ENCODE measurements at regions not wholly inside any gene's neighbourhood (a gene's known extent, or its start where the extent isn't known, plus 50 kb on each side); places are given as distances from the start of the nearest gene placed in this dataset.
"Not testable (repeated sequence)": the region's sequence is repeated elsewhere in the genome, so short reads cannot be mapped to it uniquely, and the experiment has no call there.

GRCh38 chr2:66170744-66171330 lies 264.1 kb upstream of the MEIS1 start:
- H3K27ac ChIP-seq (ENCODE audit: low read depth in 2 of 2, low read length in 1 of 2): no peak overlapping the region
- no peaks in the 10 kb centered on the region for H3K36me3 ChIP-seq (ENCODE audit: control insufficient read depth in 2 of 2, insufficient read depth in 2 of 2, low read length in 1 of 2)
- WGBS, 2 donors: 65 to 68% methylated on average over 6 of the region's 6 CpGs
- H3K27me3 ChIP-seq (ENCODE audit: control insufficient read depth in 1 of 2, insufficient read depth in 2 of 2, low read length in 2 of 2): no peaks in the 10 kb centered on the region
- H3K9me3 ChIP-seq (ENCODE audit: control insufficient read depth in 2 of 2, insufficient read depth in 1 of 2, low read depth in 1 of 2, low read length in 1 of 2): no peaks in the 10 kb centered on the region
- no peaks in the 10 kb centered on the region for H3K4me1 ChIP-seq (ENCODE audit: control insufficient read depth in 2 of 2, insufficient read depth in 2 of 2, low read length in 1 of 2)
- H3K4me3 ChIP-seq (ENCODE audit: low read depth in 1 of 2, low read length in 2 of 2): no peak overlapping the region

DNA sequence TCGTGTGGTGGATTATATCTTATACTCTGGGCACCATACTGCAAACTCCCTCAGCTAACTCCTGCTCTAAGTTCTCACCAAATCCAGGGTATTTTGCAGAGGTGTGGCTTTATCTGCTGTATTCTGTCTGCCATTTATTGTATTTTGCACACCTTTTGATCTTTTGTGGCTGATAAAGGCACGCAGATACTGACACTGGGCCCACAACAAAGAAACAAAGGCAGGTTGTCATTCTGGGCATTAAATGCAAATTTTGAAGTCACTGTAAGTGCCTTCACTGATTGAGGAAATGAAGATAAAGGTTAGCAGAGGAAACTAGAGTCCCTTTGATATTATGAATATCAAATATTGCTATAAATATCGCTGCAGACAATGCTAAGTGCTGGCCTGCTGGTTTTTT lies 265.8 kb upstream of the MEIS1 start:
- no peaks in the 10 kb centered on the region for H3K4me1 ChIP-seq (ENCODE audit: control insufficient read depth in 2 of 2, insufficient read depth in 2 of 2, low read length in 1 of 2)
- no peak overlapping the region for H3K27ac ChIP-seq (ENCODE audit: low read depth in 2 of 2, low read length in 1 of 2)
- H3K27me3 ChIP-seq (ENCODE audit: control insufficient read depth in 1 of 2, insufficient read depth in 2 of 2, low read length in 2 of 2): no peaks in the 10 kb centered on the region
- WGBS, 2 donors: 77 to 81% methylated on average over 3 of the region's 3 CpGs
- H3K4me3 ChIP-seq (ENCODE audit: low read depth in 1 of 2, low read length in 2 of 2): no peak overlapping the region
- no peaks in the 10 kb centered on the region for H3K36me3 ChIP-seq (ENCODE audit: control insufficient read depth in 2 of 2, insufficient read depth in 2 of 2, low read length in 1 of 2)
- no peaks in the 10 kb centered on the region for H3K9me3 ChIP-seq (ENCODE audit: control insufficient read depth in 2 of 2, insufficient read depth in 1 of 2, low read depth in 1 of 2, low read length in 1 of 2)

- Histone ChIP-seq H3K4me1 (ENCODE audit: control insufficient read depth in 2 of 2, insufficient read depth in 2 of 2, low read length in 1 of 2) (no peaks in the 10 kb centered on the region), H3K27ac (ENCODE audit: low read depth in 2 of 2, low read length in 1 of 2) (no peak overlapping the region), H3K4me3 (ENCODE audit: low read depth in 1 of 2, low read length in 2 of 2) (no peak overlapping the region), H3K27me3 (ENCODE audit: control insufficient read depth in 1 of 2, insufficient read depth in 2 of 2, low read length in 2 of 2) (no peaks in the 10 kb centered on the region), H3K9me3 (ENCODE audit: control insufficient read depth in 2 of 2, insufficient read depth in 1 of 2, low read depth in 1 of 2, low read length in 1 of 2) (no peaks in the 10 kb centered on the region), H3K36me3 (ENCODE audit: control insufficient read depth in 2 of 2, insufficient read depth in 2 of 2, low read length in 1 of 2) (no peaks in the 10 kb centered on the region)
- 85 to 86% methylated on average over 4 of the region's 4 CpGs for WGBS, 2 donors
These were observed 270.5 kb upstream of the MEIS1 start for GRCh38 chr2:66164470-66164869.

GRCh38 chr2:66156171-66156570 lies 278.8 kb upstream of the MEIS1 start:
- Histone ChIP-seq H3K9me3 (ENCODE audit: control insufficient read depth in 2 of 2, insufficient read depth in 1 of 2, low read depth in 1 of 2, low read length in 1 of 2) (peaks cover 0 to 4% of the 10 kb centered on the region in 2 donors), H3K27me3 (ENCODE audit: control insufficient read depth in 1 of 2, insufficient read depth in 2 of 2, low read length in 2 of 2) (no peaks in the 10 kb centered on the region), H3K27ac (ENCODE audit: low read depth in 2 of 2, low read length in 1 of 2) (no peak overlapping the region), H3K36me3 (ENCODE audit: control insufficient read depth in 2 of 2, insufficient read depth in 2 of 2, low read length in 1 of 2) (no peaks in the 10 kb centered on the region), H3K4me3 (ENCODE audit: low read depth in 1 of 2, low read length in 2 of 2) (no peak overlapping the region), H3K4me1 (ENCODE audit: control insufficient read depth in 2 of 2, insufficient read depth in 2 of 2, low read length in 1 of 2) (no peaks in the 10 kb centered on the region)
- WGBS, 2 donors: 50 to 65% methylated on average over 1 of the region's 1 CpG

DNA sequence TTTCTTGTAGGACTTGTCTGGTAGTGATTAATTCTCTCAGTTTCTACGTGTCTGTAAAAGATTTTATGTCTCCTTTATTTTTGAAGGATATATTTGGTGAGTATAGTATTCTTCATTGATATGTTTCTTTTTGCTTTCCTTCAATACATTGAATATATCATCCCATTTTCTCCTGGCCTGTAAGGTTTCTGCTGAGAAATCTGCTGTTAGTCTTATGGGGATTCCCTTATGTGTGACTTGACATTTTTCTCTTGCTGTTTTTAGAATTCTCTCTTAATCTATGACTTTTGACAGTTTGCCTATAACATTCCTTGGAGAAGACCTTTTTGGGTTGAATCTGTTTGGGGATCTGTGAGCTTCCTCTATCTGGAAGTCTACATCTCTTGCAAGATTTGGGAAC lies 281.0 kb upstream of the MEIS1 start:
- H3K4me1 ChIP-seq (ENCODE audit: control insufficient read depth in 2 of 2, insufficient read depth in 2 of 2, low read length in 1 of 2): no peaks in the 10 kb centered on the region
- no peaks in the 10 kb centered on the region for H3K36me3 ChIP-seq (ENCODE audit: control insufficient read depth in 2 of 2, insufficient read depth in 2 of 2, low read length in 1 of 2)
- no peak overlapping the region for H3K4me3 ChIP-seq (ENCODE audit: low read depth in 1 of 2, low read length in 2 of 2)
- no peak overlapping the region for H3K27ac ChIP-seq (ENCODE audit: low read depth in 2 of 2, low read length in 1 of 2)
- 68 to 69% methylated on average over 1 of the region's 1 CpG for WGBS, 2 donors
- peaks cover 0 to 4% of the 10 kb centered on the region in 2 donors for H3K9me3 ChIP-seq (ENCODE audit: control insufficient read depth in 2 of 2, insufficient read depth in 1 of 2, low read depth in 1 of 2, low read length in 1 of 2)
- no peaks in the 10 kb centered on the region for H3K27me3 ChIP-seq (ENCODE audit: control insufficient read depth in 1 of 2, insufficient read depth in 2 of 2, low read length in 2 of 2)

DNA sequence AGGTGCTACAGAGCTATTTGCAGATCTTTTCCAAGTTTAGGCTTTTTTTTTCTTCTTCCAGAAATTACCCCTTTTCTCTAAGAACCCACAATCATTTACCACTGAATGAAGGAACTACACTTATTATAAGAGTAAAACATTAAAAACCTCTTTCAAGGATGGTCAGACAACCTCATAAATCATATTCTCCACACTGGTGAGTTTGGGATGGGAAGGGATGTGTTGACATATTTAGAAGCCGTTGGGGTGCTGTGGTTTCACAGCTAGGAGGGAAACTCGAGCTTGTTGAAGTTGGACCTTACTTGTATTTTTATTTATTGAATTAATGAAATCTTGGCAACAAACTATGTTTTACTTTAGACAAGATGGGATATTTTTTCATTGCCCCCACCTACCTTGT lies 289.4 kb upstream of the MEIS1 start:
- Histone ChIP-seq H3K9me3 (ENCODE audit: control insufficient read depth in 2 of 2, insufficient read depth in 1 of 2, low read depth in 1 of 2, low read length in 1 of 2) (no peaks in the 10 kb centered on the region), H3K27ac (ENCODE audit: low read depth in 2 of 2, low read length in 1 of 2) (no peak overlapping the region), H3K36me3 (ENCODE audit: control insufficient read depth in 2 of 2, insufficient read depth in 2 of 2, low read length in 1 of 2) (no peaks in the 10 kb centered on the region), H3K4me1 (ENCODE audit: control insufficient read depth in 2 of 2, insufficient read depth in 2 of 2, low read length in 1 of 2) (no peaks in the 10 kb centered on the region), H3K4me3 (ENCODE audit: low read depth in 1 of 2, low read length in 2 of 2) (no peak overlapping the region), H3K27me3 (ENCODE audit: control insufficient read depth in 1 of 2, insufficient read depth in 2 of 2, low read length in 2 of 2) (no peaks in the 10 kb centered on the region)
- 71 to 82% methylated on average over 2 of the region's 2 CpGs for WGBS, 2 donors

- H3K9me3 ChIP-seq (ENCODE audit: control insufficient read depth in 2 of 2, insufficient read depth in 1 of 2, low read depth in 1 of 2, low read length in 1 of 2); H3K4me1 ChIP-seq (ENCODE audit: control insufficient read depth in 2 of 2, insufficient read depth in 2 of 2, low read length in 1 of 2); H3K27me3 ChIP-seq (ENCODE audit: control insufficient read depth in 1 of 2, insufficient read depth in 2 of 2, low read length in 2 of 2); H3K36me3 ChIP-seq (ENCODE audit: control insufficient read depth in 2 of 2, insufficient read depth in 2 of 2, low read length in 1 of 2); H3K27ac ChIP-seq (ENCODE audit: low read depth in 2 of 2, low read length in 1 of 2); H3K4me3 ChIP-seq (ENCODE audit: low read depth in 1 of 2, low read length in 2 of 2): not testable (repeated sequence)
- 88 to 89% methylated on average over 7 of the region's 7 CpGs for WGBS, 2 donors
These were observed 290.6 kb upstream of the MEIS1 start for GRCh38 chr2:66144324-66144723.

DNA sequence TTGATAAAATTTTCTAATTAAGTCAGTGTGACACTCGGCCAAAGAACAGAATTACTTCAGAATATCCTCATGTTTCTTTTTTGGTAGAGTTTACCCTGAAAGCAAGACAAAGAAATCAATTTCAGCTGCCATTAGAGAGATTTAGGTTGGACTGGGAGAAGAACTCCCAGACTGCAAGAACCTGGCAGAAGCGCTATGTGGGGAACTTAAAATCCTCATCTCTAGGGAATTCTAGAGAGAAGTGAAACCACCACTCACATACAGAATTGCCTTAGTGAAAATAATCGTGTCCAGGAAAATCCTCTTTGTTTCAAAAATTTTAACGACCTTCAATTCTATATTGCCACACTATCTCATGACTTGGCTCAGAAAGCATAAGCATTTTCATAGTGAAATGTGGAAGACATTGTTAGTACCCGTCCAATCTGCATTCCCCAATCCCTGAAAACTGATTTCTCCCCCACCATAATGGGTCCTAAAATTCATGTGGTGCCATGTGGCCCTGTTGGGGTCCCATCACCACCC lies 297.3 kb upstream of the MEIS1 start:
- H3K4me1 ChIP-seq (ENCODE audit: control insufficient read depth in 2 of 2, insufficient read depth in 2 of 2, low read length in 1 of 2): no peaks in the 10 kb centered on the region
- H3K36me3 ChIP-seq (ENCODE audit: control insufficient read depth in 2 of 2, insufficient read depth in 2 of 2, low read length in 1 of 2): no peaks in the 10 kb centered on the region
- WGBS, 2 donors: 78 to 79% methylated on average over 5 of the region's 5 CpGs
- H3K9me3 ChIP-seq (ENCODE audit: control insufficient read depth in 2 of 2, insufficient read depth in 1 of 2, low read depth in 1 of 2, low read length in 1 of 2): no peaks in the 10 kb centered on the region
- H3K27me3 ChIP-seq (ENCODE audit: control insufficient read depth in 1 of 2, insufficient read depth in 2 of 2, low read length in 2 of 2): no peaks in the 10 kb centered on the region
- no peak overlapping the region for H3K4me3 ChIP-seq (ENCODE audit: low read depth in 1 of 2, low read length in 2 of 2)
- no peak overlapping the region for H3K27ac ChIP-seq (ENCODE audit: low read depth in 2 of 2, low read length in 1 of 2)

DNA sequence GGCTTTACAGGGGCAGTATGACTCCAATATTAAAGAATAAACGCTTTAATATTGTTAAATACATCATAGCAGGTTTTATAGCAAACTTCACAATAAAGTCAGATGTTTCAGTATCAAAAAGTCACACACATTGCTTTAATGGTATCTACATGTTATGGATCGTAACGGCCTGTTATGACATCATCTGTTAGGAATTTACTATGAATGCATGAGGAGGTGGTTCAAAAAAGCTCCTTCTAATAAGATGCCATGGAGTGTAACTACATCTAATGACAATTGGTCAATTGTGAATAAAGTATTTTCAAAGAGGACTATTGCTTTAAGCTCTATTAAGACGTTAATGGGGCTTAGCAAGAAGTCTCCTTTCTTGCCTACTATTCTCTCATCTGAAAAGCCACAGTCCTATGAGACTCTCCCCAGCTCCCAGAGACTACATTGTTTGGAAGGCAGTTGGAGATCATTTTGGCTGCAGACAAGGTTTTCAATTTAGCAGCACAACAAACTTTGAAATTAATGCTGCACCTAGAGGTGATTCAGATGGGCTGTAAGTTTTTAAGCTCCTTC lies 300.7 kb upstream of the MEIS1 start:
- Histone ChIP-seq H3K9me3 (ENCODE audit: control insufficient read depth in 2 of 2, insufficient read depth in 1 of 2, low read depth in 1 of 2, low read length in 1 of 2) (no peaks in the 10 kb centered on the region), H3K27ac (ENCODE audit: low read depth in 2 of 2, low read length in 1 of 2) (no peak overlapping the region), H3K4me3 (ENCODE audit: low read depth in 1 of 2, low read length in 2 of 2) (no peak overlapping the region), H3K27me3 (ENCODE audit: control insufficient read depth in 1 of 2, insufficient read depth in 2 of 2, low read length in 2 of 2) (no peaks in the 10 kb centered on the region), H3K36me3 (ENCODE audit: control insufficient read depth in 2 of 2, insufficient read depth in 2 of 2, low read length in 1 of 2) (no peaks in the 10 kb centered on the region), H3K4me1 (ENCODE audit: control insufficient read depth in 2 of 2, insufficient read depth in 2 of 2, low read length in 1 of 2) (no peaks in the 10 kb centered on the region)
- WGBS, 2 donors: 59 to 66% methylated on average over 4 of the region's 4 CpGs

GRCh38 chr2:66127656-66128055 lies 307.3 kb upstream of the MEIS1 start:
- WGBS, 2 donors: 86 to 91% methylated on average over 6 of the region's 6 CpGs
- no peak overlapping the region for H3K4me3 ChIP-seq (ENCODE audit: low read depth in 1 of 2, low read length in 2 of 2)
- H3K4me1 ChIP-seq (ENCODE audit: control insufficient read depth in 2 of 2, insufficient read depth in 2 of 2, low read length in 1 of 2): no peaks in the 10 kb centered on the region
- no peaks in the 10 kb centered on the region for H3K27me3 ChIP-seq (ENCODE audit: control insufficient read depth in 1 of 2, insufficient read depth in 2 of 2, low read length in 2 of 2)
- H3K27ac ChIP-seq (ENCODE audit: low read depth in 2 of 2, low read length in 1 of 2): no peak overlapping the region
- no peaks in the 10 kb centered on the region for H3K36me3 ChIP-seq (ENCODE audit: control insufficient read depth in 2 of 2, insufficient read depth in 2 of 2, low read length in 1 of 2)
- H3K9me3 ChIP-seq (ENCODE audit: control insufficient read depth in 2 of 2, insufficient read depth in 1 of 2, low read depth in 1 of 2, low read length in 1 of 2): no peaks in the 10 kb centered on the region
